B cell (primary cell): ENCODE measurements at regions not wholly inside any gene's neighbourhood (a gene's known extent, or its start where the extent isn't known, plus 50 kb on each side); places are given as distances from the start of the nearest gene placed in this dataset.

Experiments
- ATAC-seq: fragments of 200-7000 bp; cut with Tn5 transposase; one replicate; pipeline ENCODE4 v1.10.0; 2021; ENCODE audit warnings: low read depth, mild to moderate bottlenecking, moderate number of reproducible peaks, moderate library complexity
- CTCF ChIA-PET: fragments of 350-600 bp; sonication (Branson Sonifier 250); formaldehyde crosslinking; loops from one replicate; lab custom pipeline; 2021; ENCODE audit warnings: antibody characterized with exemption, inconsistent platforms; lab: Charles Lee
- POLR2A ChIA-PET: fragments of 350-600 bp; sonication (Branson Sonifier 250); formaldehyde crosslinking; loops from one replicate; lab custom pipeline; 2021; ENCODE audit warnings: antibody characterized with exemption; lab: Charles Lee
- DNase-seq: peaks from one replicate; pipeline ENCODE4 v3.0.0; 2013
- H2AFZ ChIP-seq: 2 replicates; pipeline ENCODE4 v1.6.1; 2012; ENCODE audit warnings: mild to moderate bottlenecking, low read depth, low read length; ENCODE audit not compliant: insufficient read depth, poor library complexity, severe bottlenecking
- H3K27ac ChIP-seq, 2 donors: 1 replicate in 1 of 2; 2 replicates in 1 of 2; pipeline ENCODE4 v1.5.1; 2012 to 2013; ENCODE audit warnings: low read length in 2 of 2, mild to moderate bottlenecking in 2 of 2, moderate library complexity in 1 of 2
- H3K27me3 ChIP-seq, 4 experiments: fragments of 200-600 bp in 1 of 4; sonication (generic) in 1 of 4; replicated peaks in 1 of 4; 1 replicate in 2 of 4; 2 replicates in 2 of 4; pipeline versions ENCODE4 v1.6.1 to v1.7.0; 2013 to 2016; ENCODE audit warnings: low read length in 3 of 4, mild to moderate bottlenecking in 2 of 4, mixed read lengths in 1 of 4, moderate library complexity in 1 of 4; ENCODE audit not compliant: insufficient read depth in 4 of 4, control insufficient read depth in 3 of 4; ENCODE audit errors: control extremely low read depth in 1 of 4
- H3K36me3 ChIP-seq, 2 experiments: replicated peaks in 1 of 2; 1 replicate in 1 of 2; 2 replicates in 1 of 2; pipeline versions ENCODE4 v1.6.1 to v1.7.1; 2013; ENCODE audit warnings: low read length in 1 of 2; ENCODE audit not compliant: insufficient read depth in 2 of 2, control insufficient read depth in 1 of 2; ENCODE audit errors: control extremely low read depth in 1 of 2, extremely low read depth in 1 of 2
- H3K4me1 ChIP-seq, 2 donors: fragments of 200-600 bp in 1 of 2; sonication (generic) in 1 of 2; 1 replicate in 1 of 2; 2 replicates in 1 of 2; pipeline versions ENCODE4 v1.5.1 to v1.6.1; 2013 to 2017; ENCODE audit warnings: low read length in 2 of 2; ENCODE audit not compliant: control insufficient read depth in 2 of 2, insufficient read depth in 2 of 2
- H3K4me2 ChIP-seq: replicated peaks from 2 replicates; pipeline ENCODE3; 2012; ENCODE audit warnings: mild to moderate bottlenecking, low read depth, low read length; ENCODE audit not compliant: poor library complexity, severe bottlenecking
- H3K4me3 ChIP-seq, 5 experiments: fragments of 200-600 bp in 1 of 5; sonication (generic) in 1 of 5; 1 replicate in 3 of 5; 2 replicates in 2 of 5; pipeline versions ENCODE4 v1.5.1 to v1.7.0; 2011 to 2016; ENCODE audit warnings: low read length in 4 of 5, mild to moderate bottlenecking in 4 of 5, low read depth in 2 of 5, control low read depth in 1 of 5, moderate library complexity in 1 of 5; ENCODE audit not compliant: insufficient read depth in 1 of 5; ENCODE audit errors: control extremely low read depth in 1 of 5, extremely low read depth in 1 of 5
- H3K79me2 ChIP-seq: fragments of 200-600 bp; sonication (generic); one replicate; pipeline ENCODE4 v1.6.0; 2016; ENCODE audit warnings: low read length; ENCODE audit not compliant: control insufficient read depth, insufficient read depth
- H3K9ac ChIP-seq: fragments of 200-600 bp; sonication (generic); 2 replicates; pipeline ENCODE4 v1.6.1; 2017; ENCODE audit warnings: mild to moderate bottlenecking, low read length, moderate library complexity
- H3K9me3 ChIP-seq, 3 donors: one replicate each; pipeline versions ENCODE4 v1.6.1 to v1.7.1; 2013; ENCODE audit warnings: low read length in 2 of 3; ENCODE audit not compliant: control insufficient read depth in 2 of 3, insufficient read depth in 1 of 3; ENCODE audit errors: control extremely low read depth in 1 of 3
- H4K20me1 ChIP-seq: 2 replicates; pipeline ENCODE4 v1.6.0; 2012; ENCODE audit warnings: mild to moderate bottlenecking, low read length; ENCODE audit not compliant: insufficient read depth, control insufficient read depth, poor library complexity, severe bottlenecking
- H3K27ac Mint-ChIP-seq: one replicate; pipeline ENCODE4 v1.8.0; 2021; ENCODE audit warnings: mixed read lengths
- H3K27me3 Mint-ChIP-seq: one replicate; pipeline ENCODE4 v1.8.0; 2021; ENCODE audit warnings: mixed read lengths
- H3K4me1 Mint-ChIP-seq: one replicate; pipeline ENCODE4 v1.8.0; 2021; ENCODE audit warnings: mixed read lengths
- H3K4me3 Mint-ChIP-seq: one replicate; pipeline ENCODE4 v1.8.0; 2021; ENCODE audit warnings: mixed read lengths
- H3K9me3 Mint-ChIP-seq: one replicate; pipeline ENCODE4 v1.8.0; 2022; ENCODE audit warnings: mixed read lengths; ENCODE audit not compliant: insufficient read depth
- EZH2 ChIP-seq: IDR thresholded peaks from 2 replicates; pipeline ENCODE4 v1.6.1; 2012; ENCODE audit warnings: borderline replicate concordance, low read depth, mild to moderate bottlenecking, moderate library complexity, low read length; ENCODE audit not compliant: insufficient read depth, poor library complexity, severe bottlenecking
- WGBS: methylation state at CpG from one replicate; pipeline ENCODE4 v1.1.5; 2013; ENCODE audit warnings: missing lambda C conversion rate; ENCODE audit not compliant: insufficient coverage; 5-methylcytosine and 5-hydroxymethylcytosine counted together
- intact Hi-C: fragments of 100-400 bp; cut with micrococcal nuclease; formaldehyde crosslinking; loops from one replicate; pipeline ENCODE4 v1.10.0; 2022
- TF ChIP-seq, protein P1 (sequence below): fragments of 200-600 bp; IDR thresholded peaks from one replicate; pipeline ENCODE4 v1.8.0; 2022; ENCODE audit warnings: antibody characterized with exemption, mild to moderate bottlenecking

DNA sequence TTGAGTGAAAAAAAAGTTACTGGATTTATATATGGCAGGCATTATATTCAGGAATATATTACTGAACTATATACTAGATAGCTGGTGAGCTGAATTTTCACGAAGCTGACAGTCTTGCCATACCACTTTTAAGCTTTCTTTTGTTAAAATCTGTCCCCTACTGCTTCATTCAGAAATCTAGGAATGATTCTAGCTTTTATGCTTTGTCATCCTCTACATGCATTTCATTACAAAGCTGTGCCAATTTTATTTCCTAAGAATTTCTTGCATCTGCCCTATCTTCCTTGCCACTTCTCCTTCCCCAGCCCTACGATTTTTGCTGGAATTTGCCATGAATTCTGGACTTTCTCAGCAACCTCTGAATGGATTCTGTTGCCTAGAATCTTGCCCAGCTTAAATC is 158.5 kb upstream of the ADGRB3 start:
- H2AFZ ChIP-seq = no peak overlapping the region
- intact Hi-C loops = no loop called here
- Mint-ChIP-seq H3K4me1 (no peaks in the 10 kb centered on the region), H3K4me3 (no peak overlapping the region), H3K9me3 (peaks cover 2% of the 10 kb centered on the region), H3K27me3 (no peaks in the 10 kb centered on the region), H3K27ac (no peak overlapping the region)
- DNase-seq (no peak), ATAC-seq (no peak)
- H3K79me2 ChIP-seq = no peaks in the 10 kb centered on the region
- TF ChIP-seq, protein P1, sequence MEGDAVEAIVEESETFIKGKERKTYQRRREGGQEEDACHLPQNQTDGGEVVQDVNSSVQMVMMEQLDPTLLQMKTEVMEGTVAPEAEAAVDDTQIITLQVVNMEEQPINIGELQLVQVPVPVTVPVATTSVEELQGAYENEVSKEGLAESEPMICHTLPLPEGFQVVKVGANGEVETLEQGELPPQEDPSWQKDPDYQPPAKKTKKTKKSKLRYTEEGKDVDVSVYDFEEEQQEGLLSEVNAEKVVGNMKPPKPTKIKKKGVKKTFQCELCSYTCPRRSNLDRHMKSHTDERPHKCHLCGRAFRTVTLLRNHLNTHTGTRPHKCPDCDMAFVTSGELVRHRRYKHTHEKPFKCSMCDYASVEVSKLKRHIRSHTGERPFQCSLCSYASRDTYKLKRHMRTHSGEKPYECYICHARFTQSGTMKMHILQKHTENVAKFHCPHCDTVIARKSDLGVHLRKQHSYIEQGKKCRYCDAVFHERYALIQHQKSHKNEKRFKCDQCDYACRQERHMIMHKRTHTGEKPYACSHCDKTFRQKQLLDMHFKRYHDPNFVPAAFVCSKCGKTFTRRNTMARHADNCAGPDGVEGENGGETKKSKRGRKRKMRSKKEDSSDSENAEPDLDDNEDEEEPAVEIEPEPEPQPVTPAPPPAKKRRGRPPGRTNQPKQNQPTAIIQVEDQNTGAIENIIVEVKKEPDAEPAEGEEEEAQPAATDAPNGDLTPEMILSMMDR = no peak
- TF ChIP-seq EZH2 = no peak
- no peaks in the 10 kb centered on the region for H3K27me3 ChIP-seq
- H4K20me1 ChIP-seq = no peaks in the 10 kb centered on the region
- no peak overlapping the region for H3K4me3 ChIP-seq
- H3K9ac ChIP-seq = no peak overlapping the region
- H3K4me1 ChIP-seq = no peaks in the 10 kb centered on the region
- WGBS = 25% methylated on average over 2 of the region's 2 CpGs
- ChIA-PET POLR2A (no interaction called here), CTCF (no interaction called here)
- H3K36me3 ChIP-seq = no peaks in the 10 kb centered on the region
- no peak overlapping the region for H3K27ac ChIP-seq
- H3K9me3 ChIP-seq = no peaks in the 10 kb centered on the region
- no peak overlapping the region for H3K4me2 ChIP-seq

DNA sequence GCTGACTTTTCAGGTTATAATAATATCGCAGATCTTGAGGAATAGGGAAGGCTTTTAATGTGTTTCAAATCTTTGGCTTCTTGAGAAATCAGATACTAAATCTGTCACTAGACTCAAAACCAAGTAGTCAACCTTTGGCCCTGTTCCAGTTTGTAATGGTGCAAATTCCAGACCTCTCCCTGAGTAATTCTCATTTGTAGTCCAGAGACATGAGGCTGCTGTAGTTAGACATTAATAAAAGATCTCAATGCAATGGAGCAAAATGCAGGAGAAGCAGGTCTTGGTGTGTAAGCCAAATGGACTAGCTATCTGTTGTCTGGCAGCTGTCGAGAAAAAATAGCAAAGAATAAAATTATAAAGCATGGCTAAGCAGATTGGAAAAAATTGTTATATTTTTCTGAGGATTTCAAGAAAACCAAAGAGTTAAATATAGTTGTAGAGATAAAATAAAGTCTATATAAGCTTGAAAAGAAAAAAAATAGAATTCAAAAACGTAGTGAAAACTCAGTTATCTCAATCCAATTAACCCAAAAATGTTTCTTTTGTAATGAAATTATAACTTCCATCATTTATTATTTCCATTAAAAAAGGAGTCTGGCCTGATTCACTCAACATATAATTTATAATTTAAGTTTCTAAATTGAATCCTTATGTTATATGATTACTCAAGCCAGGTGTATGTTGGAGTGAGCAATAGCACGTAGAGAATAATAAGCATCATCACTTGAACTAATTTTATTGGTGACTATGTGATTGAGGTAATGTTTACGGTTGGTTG is 161.5 kb upstream of the ADGRB3 start:
- H3K27me3 Mint-ChIP-seq = no peaks in the 10 kb centered on the region
- DNase-seq = no peak
- Histone ChIP-seq H3K36me3 (no peaks in the 10 kb centered on the region), H3K4me1 (no peaks in the 10 kb centered on the region), H3K9ac (no peak overlapping the region), H3K79me2 (no peaks in the 10 kb centered on the region), H4K20me1 (no peaks in the 10 kb centered on the region), H2AFZ (no peak overlapping the region), H3K9me3 (no peaks in the 10 kb centered on the region), H3K27me3 (no peaks in the 10 kb centered on the region), H3K4me2 (no peak overlapping the region), H3K27ac (no peak overlapping the region), H3K4me3 (no peak overlapping the region)
- TF ChIP-seq, protein P1 = no peak
- no peak for TF ChIP-seq EZH2
- no peak overlapping the region for H3K27ac Mint-ChIP-seq
- no peaks in the 10 kb centered on the region for H3K9me3 Mint-ChIP-seq
- no peak for ATAC-seq
- H3K4me3 Mint-ChIP-seq = no peak overlapping the region
- WGBS = 100% methylated on average over 1 of the region's 5 CpGs
- ChIA-PET POLR2A (no interaction called here), CTCF (no interaction called here)
- no peaks in the 10 kb centered on the region for H3K4me1 Mint-ChIP-seq
- intact Hi-C loops = no loop called here
